ENCODE measurements at regions not wholly inside any gene's neighbourhood (a gene's known extent, or its start where the extent isn't known, plus 50 kb on each side); places are given as distances from the start of the nearest gene placed in this dataset.

GRCh38 chr20:40203032-40203431, 486.0 kb downstream of the MAFB start:
- no peak for DNase-seq

- DNase-seq: no peak
Observed at GRCh38 chr20:40197691-40198090, 491.3 kb downstream of the MAFB start.

- no peak for DNase-seq
Observed at GRCh38 chr20:40196846-40197436, 492.1 kb downstream of the MAFB start.

GRCh38 chr20:40195742-40196141, 493.3 kb downstream of the MAFB start:
- no peak for DNase-seq

GRCh38 chr20:40192529-40192928, 496.5 kb downstream of the MAFB start:
- DNase-seq: no peak

GRCh38 chr20:40192081-40192480, 497.0 kb downstream of the MAFB start:
- DNase-seq: no peak

- no peak for DNase-seq
Observed at GRCh38 chr20:40191573-40191972, 497.5 kb downstream of the MAFB start.

GRCh38 chr20:40189621-40190020, 499.4 kb downstream of the MAFB start:
- DNase-seq: no peak

- DNase-seq: no peak
Observed at GRCh38 chr20:40188319-40188718, 500.7 kb downstream of the MAFB start.

GRCh38 chr20:40186826-40187225, 502.2 kb downstream of the MAFB start:
- no peak for DNase-seq

GRCh38 chr20:40181676-40182075, 507.4 kb downstream of the MAFB start:
- no peak for DNase-seq

GRCh38 chr20:40176098-40176841, 512.8 kb downstream of the MAFB start:
- no peak for DNase-seq

GRCh38 chr20:40175296-40175695, 513.7 kb downstream of the MAFB start:
- no peak for DNase-seq

- no peak for DNase-seq
Observed at GRCh38 chr20:40173872-40174271, 515.2 kb downstream of the MAFB start.

- no peak for DNase-seq
Observed at GRCh38 chr20:40168981-40169620, 519.9 kb downstream of the MAFB start.

GRCh38 chr20:40161391-40161790, 527.6 kb downstream of the MAFB start:
- no peak for DNase-seq

- peak; percentile 43 to 78 (median 52) for DNase-seq
Observed at GRCh38 chr20:40160097-40160550, 528.9 kb downstream of the MAFB start.

- no peak for DNase-seq
Observed at GRCh38 chr20:40159276-40159675, 529.8 kb downstream of the MAFB start.

GRCh38 chr20:40156600-40157317, 532.3 kb downstream of the MAFB start:
- no peak for DNase-seq

- DNase-seq: no peak
Observed at GRCh38 chr20:40154514-40154913, 534.5 kb downstream of the MAFB start.

GRCh38 chr20:40148886-40149285, 540.1 kb downstream of the MAFB start:
- no peak for DNase-seq

- no peak for DNase-seq
Observed at GRCh38 chr20:40146071-40146470, 543.0 kb downstream of the MAFB start.

- peak; percentile 79 to 95 (median 81) for DNase-seq
Observed at GRCh38 chr20:40144581-40144980, 544.5 kb downstream of the MAFB start.
